Left cardiac atrium (tissue), 4 donors: ENCODE measurements at regions not wholly inside any gene's neighbourhood (a gene's known extent, or its start where the extent isn't known, plus 50 kb on each side); places are given as distances from the start of the nearest gene placed in this dataset.

Experiments
- ATAC-seq, 2 donors: fragments of 200-7000 bp; cut with Tn5 transposase; one replicate each; pipeline ENCODE4 v1.9.1; 2020; ENCODE audit warnings: mild to moderate bottlenecking in 2 of 2, moderate library complexity in 2 of 2
- DNase-seq: peaks from one replicate; pipeline ENCODE4 v3.0.0-alpha.2; 2020
- intact Hi-C, 2 donors: fragments of 100-400 bp; cut with DNase I; formaldehyde crosslinking; loops; one replicate each; pipeline versions ENCODE4 v1.14.1 to v1.15.1; 2022 to 2023
- donor health status: DM: no; HTN: yes; CAD: no.
- donor health status: DM: no; HTN: yes; CAD: no; lungs with severe emphysema.
- donor health status: DM: yes; HTN: yes; CAD: no.
- donor health status: Dilated cardiomyopathy.

DNA sequence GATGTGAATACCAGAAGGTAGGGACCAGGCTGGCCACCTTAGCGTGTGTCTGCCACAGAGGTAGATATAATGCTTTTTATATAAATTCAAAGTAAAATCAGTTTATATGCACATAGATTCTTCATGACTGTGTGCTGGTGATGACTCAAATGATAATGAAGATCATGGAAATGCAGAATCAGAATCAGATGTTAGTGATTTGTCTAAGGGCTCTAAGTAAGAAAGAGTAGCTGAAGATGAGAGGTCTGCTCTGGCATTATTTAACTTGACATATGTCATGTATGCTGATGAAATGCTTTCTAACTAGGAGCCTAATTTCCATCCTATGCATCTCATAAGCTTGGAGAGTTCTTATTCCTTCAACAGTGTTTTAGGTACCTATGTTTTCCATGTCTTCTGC, 50.3 kb upstream of the DPH6 start:
- intact Hi-C loops = no loop called here
- DNase-seq = no peak

DNA sequence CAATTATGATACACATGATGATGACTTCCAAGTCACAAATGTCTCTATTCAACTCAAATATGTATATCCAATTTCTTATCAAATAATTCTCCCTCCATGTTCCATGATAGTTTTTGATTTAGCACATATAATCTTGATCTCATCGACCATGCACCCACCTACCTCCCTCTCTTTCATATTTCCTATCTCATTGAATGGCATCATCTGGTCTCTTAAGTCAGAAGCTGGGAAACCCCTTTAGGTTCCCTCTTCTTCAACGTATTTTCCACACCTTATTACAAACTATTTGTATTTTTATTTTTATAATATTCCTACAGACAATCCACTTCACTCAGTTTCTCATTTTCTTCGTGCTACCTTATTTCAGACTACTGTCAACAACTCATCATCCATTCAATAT, 56.9 kb upstream of the DPH6 start:
- ATAC-seq (no peak), DNase-seq (no peak)
- intact Hi-C loops = no loop called here

More for the DNA sequence above, 50.3 kb upstream of the DPH6 start:
- ATAC-seq = no peak

DNA sequence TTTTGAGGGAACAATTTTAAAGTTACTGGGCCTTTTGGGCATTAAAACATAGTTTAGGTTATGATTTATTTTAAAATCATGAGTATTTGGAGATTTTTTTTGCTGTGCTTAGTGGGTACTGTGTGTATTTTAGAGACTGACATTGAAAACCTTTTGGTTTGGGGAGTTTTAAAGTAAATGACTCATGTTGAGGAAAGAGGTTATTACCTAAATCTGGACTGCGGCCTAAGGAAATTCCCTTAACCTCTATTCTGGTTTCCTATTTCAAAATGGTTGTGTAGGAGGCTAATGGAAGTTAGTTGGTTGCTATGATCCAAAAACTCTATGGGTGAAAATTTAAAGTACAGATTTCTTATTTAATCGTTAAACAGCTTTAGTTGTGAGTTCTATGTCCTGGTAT, 57.3 kb upstream of the DPH6 start:
- intact Hi-C loops = no loop called here
- ATAC-seq (peak in 1 of 2 donors; percentile 60), DNase-seq (no peak)

DNA sequence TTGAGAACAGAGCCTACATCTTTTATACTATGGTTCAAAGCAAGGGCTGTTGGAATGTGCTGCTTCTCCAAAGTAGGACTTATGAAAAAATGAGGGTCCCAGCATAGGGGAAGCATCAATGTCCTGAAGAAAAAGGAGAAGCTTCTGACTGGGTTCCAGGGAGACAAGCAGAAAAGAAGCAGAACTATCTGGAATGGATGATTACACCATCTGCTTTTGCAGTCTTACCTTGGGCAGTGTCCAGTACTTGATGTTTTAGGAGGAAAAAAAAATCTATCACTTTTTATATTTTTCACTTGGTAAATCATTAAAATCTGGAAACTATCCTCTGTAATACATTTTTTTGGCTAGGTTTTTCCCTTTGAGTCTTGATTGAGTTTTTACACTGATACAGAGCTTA, 57.9 kb upstream of the DPH6 start:
- no peak for DNase-seq
- peak in 1 of 2 donors; percentile 49 for ATAC-seq
- intact Hi-C loops = no loop called here

DNA sequence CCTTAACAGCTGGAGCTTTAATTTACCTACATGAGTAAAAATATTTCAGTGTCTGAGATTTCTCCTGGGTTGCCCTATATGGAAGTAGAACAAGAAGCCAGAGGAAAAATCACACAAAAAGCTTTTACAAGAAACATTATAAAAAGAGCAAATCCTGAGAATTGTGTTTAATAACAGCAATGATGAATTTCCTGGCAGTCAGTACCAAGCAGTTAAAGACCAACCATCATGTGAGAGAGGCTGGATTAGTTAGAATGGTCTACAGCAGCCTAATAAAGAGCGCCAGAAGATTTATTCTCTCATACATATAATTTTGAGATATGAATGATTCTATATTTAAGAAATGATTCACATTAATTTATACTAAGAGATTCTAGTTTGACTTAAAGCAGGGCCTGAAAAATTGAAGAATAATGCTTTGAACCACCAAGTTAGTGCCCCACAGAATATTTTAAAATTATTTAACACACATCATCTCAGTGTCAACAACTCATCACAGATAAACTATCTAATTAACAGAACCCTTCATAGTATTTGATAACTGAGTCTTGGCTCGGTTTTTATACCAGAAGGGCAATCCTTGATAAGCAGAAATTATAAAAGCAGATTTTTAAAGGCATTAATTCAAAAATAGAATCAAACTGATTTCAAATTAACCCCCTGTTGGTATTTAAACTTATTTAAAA, 59.9 kb upstream of the DPH6 start:
- intact Hi-C loops = loop anchor here in 1 of 2 donors (5.0 kb wide), 1 partner anchor 304 kb away; no protein-coding TSS in a partner anchor

DNA sequence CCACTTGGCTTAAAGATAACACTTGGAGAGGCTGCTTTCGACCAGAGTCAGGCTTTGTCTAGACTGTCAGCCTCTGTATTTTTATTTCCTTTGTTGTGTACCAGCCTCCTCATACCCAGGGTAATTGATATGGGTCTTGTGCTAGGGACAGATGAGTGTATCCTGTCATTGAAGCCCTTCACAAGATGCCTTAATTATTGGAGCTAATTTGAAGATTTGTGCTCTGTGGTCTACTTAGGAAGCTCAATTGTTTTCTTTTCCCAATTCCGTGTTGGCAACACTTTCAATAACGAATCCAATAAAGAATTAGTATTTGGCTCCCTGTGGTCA, 60.5 kb upstream of the DPH6 start:
- DNase-seq = no peak
- ATAC-seq = peak in 1 of 2 donors; percentile 54
- intact Hi-C loops = loop anchor here in 1 of 2 donors (5.0 kb wide), 1 partner anchor 304 kb away; no protein-coding TSS in a partner anchor

More for the DNA sequence above, 59.9 kb upstream of the DPH6 start:
- ATAC-seq (peak in 1 of 2 donors; percentile 60), DNase-seq (no peak)

DNA sequence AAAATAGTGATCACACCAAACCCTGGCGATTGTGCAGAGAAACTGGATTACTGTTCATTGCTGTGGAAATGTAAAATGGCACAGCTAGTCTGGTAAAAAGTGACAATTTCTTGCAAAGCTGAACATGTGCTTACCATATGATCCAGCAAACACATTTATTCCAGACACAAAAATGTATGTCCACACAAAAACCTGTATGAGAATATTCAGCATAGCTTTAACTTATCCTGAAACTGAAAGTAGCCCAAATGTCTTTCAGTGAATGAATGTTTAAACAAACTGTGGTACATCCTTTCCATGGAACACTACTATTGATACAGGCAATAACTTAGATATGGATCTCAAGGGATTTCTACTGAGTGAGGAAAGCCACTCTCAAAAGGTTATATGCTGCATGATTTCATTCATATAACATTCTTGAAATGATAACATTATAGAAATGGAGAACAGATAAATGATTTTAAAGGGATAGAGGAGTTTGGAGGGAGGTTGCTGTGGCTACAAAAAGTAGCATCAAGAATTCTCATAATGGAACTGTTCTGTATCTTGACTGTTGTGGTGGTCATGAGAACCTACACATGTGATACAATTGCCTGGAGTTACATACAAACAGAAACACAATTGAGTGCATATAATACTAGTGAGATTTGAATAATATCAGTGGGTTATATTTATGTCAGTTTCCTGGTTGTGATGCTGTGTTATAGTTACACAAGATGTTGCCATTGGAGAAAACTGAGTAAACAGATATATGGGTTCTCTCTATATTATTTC, 70.7 kb upstream of the DPH6 start:
- DNase-seq = no peak

DNA sequence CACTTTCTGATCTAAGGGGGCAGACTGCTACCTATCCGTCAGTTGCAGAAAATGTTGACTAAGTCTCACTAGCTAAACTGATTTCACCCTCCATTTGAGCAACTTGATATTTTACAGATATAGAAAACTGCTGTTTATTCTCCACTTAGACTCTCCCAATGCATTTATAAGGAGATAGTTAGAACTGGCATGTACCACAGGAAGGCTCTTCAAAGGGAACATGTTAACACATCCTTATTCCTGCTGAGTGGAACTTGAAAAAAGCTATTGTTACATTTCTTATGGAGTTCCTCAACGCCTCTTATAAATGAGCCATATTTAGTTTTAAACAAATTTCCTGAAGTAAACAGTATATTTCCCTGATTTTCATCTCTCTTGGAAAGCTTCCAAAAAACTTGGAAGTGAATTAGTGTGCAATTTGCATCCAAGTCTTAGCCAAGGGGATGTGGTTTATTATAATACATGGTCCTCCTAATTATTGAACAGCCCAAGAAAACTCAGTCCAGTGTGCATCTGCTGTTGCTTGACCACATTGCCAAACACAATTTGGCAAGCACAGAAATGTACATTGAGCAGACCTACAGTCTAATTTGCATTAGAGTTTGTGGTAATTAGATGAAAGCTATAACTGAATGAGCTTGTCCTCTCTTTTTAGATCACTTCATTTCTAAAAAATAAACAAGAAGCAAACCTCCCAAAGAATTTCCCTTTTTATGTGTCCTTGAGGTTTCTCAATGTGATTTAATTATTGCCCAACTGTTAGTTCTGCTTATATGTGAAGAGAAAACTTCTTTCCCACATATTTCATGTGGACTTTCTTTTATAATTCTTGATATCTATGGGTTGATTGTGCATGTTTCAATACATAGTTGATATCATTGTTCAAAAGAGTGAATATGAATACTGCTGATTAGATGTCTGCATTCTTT, 72.6 kb upstream of the DPH6 start:
- intact Hi-C loops = no loop called here
- ATAC-seq = no peak
- no peak for DNase-seq

More for the DNA sequence above, 70.7 kb upstream of the DPH6 start:
- intact Hi-C loops = no loop called here
- no peak for ATAC-seq

DNA sequence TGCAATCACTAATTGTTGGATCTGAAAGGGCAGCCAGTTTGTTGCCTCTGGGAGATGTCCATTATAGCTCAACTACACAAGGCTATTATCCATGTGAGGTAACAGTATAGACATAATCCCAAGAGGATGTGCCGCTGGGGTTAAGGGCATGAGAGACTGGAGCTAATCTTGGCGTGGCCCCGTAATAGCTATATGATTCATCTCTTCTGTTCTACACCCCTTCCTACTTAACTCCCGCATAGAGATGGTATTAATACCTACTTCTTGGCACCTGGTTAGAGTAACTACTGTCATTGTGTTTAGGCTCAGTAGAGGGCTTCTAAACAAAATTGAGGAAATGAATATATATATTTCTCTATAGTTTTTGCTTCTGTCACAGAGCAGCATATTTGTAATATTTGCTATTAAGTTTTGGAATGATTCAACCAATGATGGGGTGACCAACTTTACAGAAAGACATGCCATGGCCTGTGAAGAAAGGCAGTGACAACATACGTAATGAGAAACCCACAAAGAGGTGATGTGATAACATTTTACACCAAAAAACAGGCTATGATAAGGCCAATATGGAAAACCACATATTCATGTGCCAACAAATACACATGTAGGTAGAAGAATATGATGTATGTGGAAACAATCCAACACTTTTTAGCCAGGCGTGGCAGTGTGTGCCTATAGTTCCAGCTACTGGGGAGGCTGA, 76.8 kb upstream of the DPH6 start:
- DNase-seq (no peak), ATAC-seq (no peak)
- intact Hi-C loops = no loop called here

DNA sequence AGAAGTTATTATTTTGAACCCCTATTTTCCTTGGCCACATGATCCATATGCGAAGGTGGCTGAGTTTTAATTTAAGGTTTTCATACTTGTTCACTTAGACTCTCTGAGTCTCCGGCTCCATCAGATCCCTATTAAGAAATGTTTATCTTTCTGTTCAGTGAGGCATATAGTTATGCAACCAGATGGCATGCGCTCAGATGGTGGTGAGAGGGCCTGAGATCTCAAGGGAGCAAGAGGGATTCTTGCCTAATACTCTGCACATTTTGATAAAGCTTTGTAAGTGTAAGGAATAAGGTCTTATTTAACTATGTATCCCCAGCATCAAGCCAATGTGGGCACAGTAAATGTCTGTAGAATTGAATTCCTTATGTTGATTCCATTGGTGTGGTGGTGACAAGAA, 78.9 kb upstream of the DPH6 start:
- DNase-seq (peak; percentile 53), ATAC-seq (peak; percentile 93 to 94)
- intact Hi-C loops = no loop called here

DNA sequence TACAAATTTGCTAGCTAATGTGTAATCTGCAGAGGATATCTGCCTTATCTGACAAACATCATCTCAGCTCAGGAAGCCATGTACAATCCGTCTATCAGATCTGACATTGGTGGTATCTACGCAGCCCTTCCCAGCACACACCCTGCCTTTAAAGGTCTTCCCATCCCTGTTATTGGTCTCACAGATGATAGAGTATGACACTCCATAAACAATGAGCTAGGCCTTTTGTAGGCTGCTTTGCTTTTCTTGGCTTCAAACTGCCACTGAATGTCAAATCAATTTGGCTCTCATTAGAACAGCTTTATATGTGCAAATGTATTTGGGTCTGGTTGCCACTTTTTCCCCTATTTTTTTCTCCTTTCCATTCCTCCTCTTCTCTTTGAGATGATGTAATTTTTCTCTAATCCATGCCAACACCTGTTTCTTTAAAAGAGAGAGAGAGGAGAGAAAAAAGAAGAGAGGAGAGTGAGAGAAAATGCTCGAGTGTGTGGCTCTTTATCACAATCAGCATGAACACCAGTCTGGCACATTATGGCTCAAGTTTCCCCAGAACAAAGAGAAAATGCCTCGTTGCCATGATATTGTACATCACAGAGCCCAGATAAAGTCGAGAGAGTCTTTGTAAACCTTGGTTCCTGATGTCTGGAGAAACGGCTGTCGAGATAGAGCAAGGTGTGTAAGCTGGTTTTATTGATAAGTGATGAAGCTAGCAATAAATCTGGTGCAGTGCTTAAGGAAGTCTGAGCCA, 80.8 kb upstream of the DPH6 start:
- ATAC-seq (no peak), DNase-seq (no peak)
- intact Hi-C loops = no loop called here

DNA sequence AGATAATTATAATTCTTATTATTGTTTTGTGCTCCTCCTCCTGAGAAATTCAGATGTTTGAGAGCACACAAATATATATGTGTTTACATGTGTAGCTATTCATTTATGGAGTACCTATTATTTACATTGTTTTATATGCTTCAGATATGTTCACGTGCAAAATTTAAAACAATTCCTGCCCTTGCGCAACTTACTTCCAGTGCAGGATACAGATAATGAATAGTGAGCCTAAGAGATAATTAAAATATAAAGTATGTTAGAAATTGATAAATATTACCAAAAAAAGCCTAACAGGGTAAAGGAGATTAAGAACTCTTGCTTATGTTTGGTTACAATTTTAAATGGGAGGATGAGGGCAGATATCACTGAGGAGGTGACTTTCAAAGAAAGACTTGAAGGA, 81.7 kb upstream of the DPH6 start:
- ATAC-seq (no peak), DNase-seq (no peak)
- intact Hi-C loops = no loop called here

DNA sequence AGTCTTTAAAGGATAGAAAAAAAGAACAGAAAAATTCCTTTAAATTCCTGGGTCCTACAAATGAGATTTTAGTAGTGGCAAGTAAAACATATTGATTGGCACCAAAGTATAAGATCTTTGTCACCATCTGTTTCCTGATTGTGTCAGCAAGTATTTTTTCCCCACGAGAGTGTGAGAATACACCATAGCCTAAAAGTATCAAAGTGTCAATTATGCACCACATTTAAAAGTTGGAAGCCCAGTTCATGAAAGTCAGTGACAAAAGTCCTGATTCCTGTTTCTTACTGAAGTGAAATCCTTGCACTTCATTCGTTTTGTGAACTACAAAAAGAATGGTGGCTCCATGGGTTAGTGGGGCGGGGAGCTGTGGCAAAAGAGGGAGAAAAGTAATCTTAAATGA, 83.8 kb upstream of the DPH6 start:
- no peak for ATAC-seq
- DNase-seq = no peak
- intact Hi-C loops = no loop called here

DNA sequence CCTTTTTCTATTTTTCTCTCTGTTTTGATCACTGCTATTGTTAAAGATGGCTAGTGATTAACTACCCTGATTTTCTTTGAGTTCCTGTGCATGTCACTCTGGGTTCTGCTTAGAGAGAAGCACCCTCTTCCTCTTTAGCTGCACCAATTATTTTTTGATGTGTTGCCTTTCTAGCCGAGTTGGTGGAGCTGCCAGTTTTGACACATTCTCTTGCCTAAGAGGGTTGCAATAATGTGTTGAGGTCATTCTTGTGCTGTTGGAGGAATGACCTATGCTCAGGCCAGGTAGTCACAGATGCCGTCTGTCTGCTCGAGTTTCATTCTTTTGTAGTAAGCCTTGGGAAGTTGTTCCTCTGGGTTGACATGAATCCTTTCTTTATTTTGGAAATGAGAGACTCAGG, 84.6 kb upstream of the DPH6 start:
- ATAC-seq = peak; percentile 91 to 92
- intact Hi-C loops = no loop called here
- peak; percentile 35 for DNase-seq

DNA sequence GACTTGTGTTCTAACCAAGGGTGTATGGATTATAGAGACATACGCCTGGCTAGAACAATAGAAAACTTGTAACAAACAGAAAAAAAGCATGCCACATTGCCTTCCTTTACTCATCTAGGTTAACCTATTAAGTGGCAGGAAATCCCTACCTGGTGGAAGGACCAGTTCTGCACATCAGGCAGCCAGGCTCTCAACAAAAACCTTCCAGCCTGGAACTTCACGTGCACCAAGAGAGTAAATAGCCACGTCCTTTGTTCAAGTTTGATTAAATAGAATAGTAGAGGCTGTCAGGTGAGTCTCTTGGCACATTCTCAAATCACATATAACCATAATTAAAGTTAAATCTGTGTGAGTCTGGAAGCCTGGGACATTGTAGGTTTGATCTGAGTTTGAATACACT, 85.0 kb upstream of the DPH6 start:
- ATAC-seq (no peak), DNase-seq (no peak)
- intact Hi-C loops = no loop called here

DNA sequence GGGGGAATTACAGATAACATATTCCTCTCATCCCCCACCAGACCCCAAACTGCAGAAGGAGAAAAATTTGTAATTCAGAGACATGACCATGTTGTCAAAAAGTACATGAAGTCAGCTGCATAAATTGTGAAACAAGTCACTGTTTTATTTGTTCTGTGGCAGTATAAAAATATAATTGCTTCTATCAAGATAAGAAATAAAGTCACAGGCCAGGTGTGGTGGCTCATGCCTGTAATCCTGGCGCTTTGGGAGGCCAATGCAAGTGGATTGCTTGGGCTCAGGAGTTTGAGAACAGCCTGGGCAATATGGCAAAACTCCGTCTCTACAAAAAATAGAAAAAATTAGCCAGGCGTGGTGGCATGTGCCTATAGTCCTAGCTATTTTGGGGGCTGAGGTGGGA, 87.7 kb upstream of the DPH6 start:
- ATAC-seq (no peak), DNase-seq (no peak)
- intact Hi-C loops = no loop called here

DNA sequence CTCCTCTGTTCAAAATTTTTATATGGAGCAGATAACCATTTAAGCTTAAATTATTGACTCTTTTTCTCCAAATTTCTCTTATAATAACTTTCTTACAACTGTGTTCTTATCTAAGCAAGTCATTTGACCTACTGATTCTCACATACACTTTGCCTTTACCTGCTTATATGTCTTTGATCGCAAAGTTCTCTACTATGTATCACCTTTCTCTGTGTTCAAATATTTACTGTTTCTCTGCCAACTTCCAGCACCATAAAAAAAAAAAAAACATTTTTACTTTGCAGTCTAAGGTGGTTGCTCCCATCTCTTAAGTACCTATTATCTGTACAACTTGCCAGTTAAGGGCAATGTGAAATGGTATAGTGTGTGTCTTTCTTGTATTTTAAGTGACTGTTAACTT, 100.8 kb upstream of the DPH6 start:
- DNase-seq (no peak), ATAC-seq (no peak)
- intact Hi-C loops = no loop called here

DNA sequence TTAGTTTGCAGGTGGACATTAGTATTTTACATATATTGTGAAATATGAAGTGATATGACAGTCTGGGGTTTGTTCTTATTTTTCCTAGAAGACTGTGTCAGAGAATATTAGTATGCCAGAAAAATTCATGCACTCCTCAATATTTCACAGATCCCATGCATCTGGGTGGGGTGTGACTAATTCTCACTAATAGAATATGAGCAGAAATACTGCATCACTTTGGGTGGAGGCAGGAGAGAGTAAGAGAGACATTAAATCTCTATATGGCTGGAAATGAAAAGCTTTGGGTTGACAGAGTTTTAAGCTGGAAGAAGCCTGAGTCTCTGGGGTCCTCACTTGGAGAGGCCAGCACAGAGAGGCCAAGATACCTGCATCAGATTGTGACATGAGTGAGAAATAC, 101.3 kb upstream of the DPH6 start:
- intact Hi-C loops = no loop called here
- ATAC-seq = no peak
- DNase-seq = no peak

DNA sequence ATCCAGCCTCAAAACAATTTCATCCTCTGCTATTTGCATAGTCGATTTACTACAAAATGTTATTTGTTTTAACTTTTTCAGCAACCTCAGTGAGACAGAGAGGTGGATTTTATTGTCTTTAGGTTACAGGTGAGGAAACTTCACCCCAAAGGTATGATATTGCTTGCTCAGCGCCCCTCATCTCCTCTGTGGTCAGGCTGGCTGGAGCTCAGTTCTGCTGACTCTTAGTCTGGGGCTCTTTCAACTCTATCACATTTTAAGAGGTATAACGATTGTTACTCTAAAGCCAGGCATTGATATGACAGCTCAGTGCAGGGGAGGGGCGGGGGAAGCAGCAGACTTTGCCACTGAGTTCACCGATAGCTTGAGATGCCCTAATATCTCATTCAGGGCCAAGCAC, 103.0 kb upstream of the DPH6 start:
- intact Hi-C loops = no loop called here
- DNase-seq (no peak), ATAC-seq (no peak)
